H1 (cell line): ENCODE measurements at regions not wholly inside any gene's neighbourhood (a gene's known extent, or its start where the extent isn't known, plus 50 kb on each side); places are given as distances from the start of the nearest gene placed in this dataset.
"Not testable (repeated sequence)": the region's sequence is repeated elsewhere in the genome, so short reads cannot be mapped to it uniquely, and the experiment has no call there.

ENCODE experiments used
- CTCF ChIA-PET: fragments of 300-600 bp; sonication (Branson Sonifier 250); formaldehyde crosslinking; loops from one replicate; lab custom pipeline; 2021; ENCODE audit not compliant: partially characterized antibody; lab: Charles Lee
- POLR2A ChIA-PET: fragments of 300-600 bp; sonication (Branson Sonifier 250); formaldehyde crosslinking; loops from one replicate; lab custom pipeline; 2021; ENCODE audit warnings: inconsistent platforms; ENCODE audit not compliant: partially characterized antibody; lab: Charles Lee
- DNase-seq, 2 experiments: peaks; one replicate each; pipeline versions ENCODE4 v3.0.0 to v3.0.0-alpha.2; 2010 to 2022; ENCODE audit warnings: low spot score in 2 of 2, low read depth in 1 of 2, mixed read lengths in 1 of 2
- FAIRE-seq: peaks from 2 replicates; lab custom pipeline; 2011; peaks lifted over from hg19 to GRCh38; lab: Jason Lieb, UNC
- H2AFZ ChIP-seq: 2 replicates; pipeline ENCODE4 v1.8.1; 2012; ENCODE audit warnings: low read length, inconsistent platforms
- H2AK5ac ChIP-seq: 2 replicates; pipeline ENCODE4 v1.6.1; 2013; ENCODE audit warnings: low read depth, low read length
- H2BK120ac ChIP-seq: replicated peaks from 2 replicates; pipeline ENCODE3; 2013; ENCODE audit warnings: low read depth, low read length, inconsistent platforms
- H2BK12ac ChIP-seq: 2 replicates; pipeline ENCODE4 v1.6.1; 2013; ENCODE audit warnings: low read depth, low read length
- H2BK15ac ChIP-seq: 2 replicates; pipeline ENCODE4 v1.6.1; 2013; ENCODE audit warnings: low read length
- H2BK20ac ChIP-seq: 2 replicates; pipeline ENCODE4 v1.6.1; 2013; ENCODE audit warnings: low read length
- H2BK5ac ChIP-seq: 2 replicates; pipeline ENCODE4 v1.6.1; 2013; ENCODE audit warnings: low read depth, low read length
- H3K14ac ChIP-seq: 2 replicates; pipeline ENCODE4 v1.6.1; 2013; ENCODE audit warnings: inconsistent platforms; ENCODE audit not compliant: insufficient read length
- H3K18ac ChIP-seq: 2 replicates; pipeline ENCODE4 v1.6.1; 2013; ENCODE audit warnings: low read length; ENCODE audit errors: extremely low read depth
- H3K23ac ChIP-seq: 2 replicates; pipeline ENCODE4 v1.6.1; 2013; ENCODE audit warnings: inconsistent platforms; ENCODE audit not compliant: insufficient read length
- H3K23me2 ChIP-seq: 2 replicates; pipeline ENCODE4 v1.6.1; 2013; ENCODE audit warnings: low read depth, low read length
- H3K27ac ChIP-seq: 2 replicates; pipeline ENCODE4 v1.6.1; 2011; ENCODE audit warnings: low read depth, low read length, inconsistent platforms
- H3K27me3 ChIP-seq, 4 experiments: replicated peaks in 1 of 4; 1 replicate in 1 of 4; 2 replicates in 3 of 4; pipeline versions ENCODE4 v1.6.1 to v1.8.1; 2011 to 2013; ENCODE audit warnings: low read length in 3 of 4, mild to moderate bottlenecking in 3 of 4, inconsistent platforms in 2 of 4, mixed read lengths in 2 of 4, moderate library complexity in 1 of 4; ENCODE audit not compliant: control insufficient read depth in 3 of 4, insufficient read depth in 3 of 4; ENCODE audit errors: extremely low read depth in 1 of 4
- H3K36me3 ChIP-seq, 4 experiments: 2 replicates each; pipeline versions ENCODE4 v1.6.1 to v1.8.1; 2011 to 2013; ENCODE audit warnings: mild to moderate bottlenecking in 4 of 4, low read length in 3 of 4, moderate library complexity in 2 of 4, control low read depth in 1 of 4, inconsistent platforms in 1 of 4; ENCODE audit not compliant: insufficient read depth in 4 of 4, control insufficient read depth in 2 of 4
- H3K4ac ChIP-seq: replicated peaks from 2 replicates; pipeline ENCODE3; 2013; ENCODE audit warnings: low read length, low read depth, mixed read lengths, inconsistent platforms; ENCODE audit not compliant: insufficient read length
- H3K4me1 ChIP-seq, 4 experiments: replicated peaks in 1 of 4; 1 replicate in 1 of 4; 2 replicates in 3 of 4; pipeline versions ENCODE4 v1.6.1 to v1.8.1; 2011 to 2013; ENCODE audit warnings: low read length in 3 of 4, inconsistent platforms in 2 of 4, mixed read lengths in 1 of 4; ENCODE audit not compliant: insufficient read depth in 4 of 4, control insufficient read depth in 3 of 4
- H3K4me2 ChIP-seq, 2 experiments: 2 replicates each; pipeline versions ENCODE4 v1.6.1 to v1.8.1; 2011 to 2013; ENCODE audit warnings: low read depth in 2 of 2, low read length in 2 of 2, control low read depth in 1 of 2, inconsistent platforms in 1 of 2, mild to moderate bottlenecking in 1 of 2; ENCODE audit not compliant: insufficient read depth in 1 of 2
- H3K4me3 ChIP-seq, 4 experiments: fragments of 200-600, 300-600 bp in 1 of 4; sonication (generic), shearing (Covaris generic), sonication (Bioruptor Twin) in 1 of 4; 2 replicates each; pipeline versions ENCODE4 v1.5.1 to v1.8.1; 2011 to 2016; ENCODE audit warnings: low read length in 4 of 4, low read depth in 3 of 4, control low read depth in 2 of 4, inconsistent platforms in 2 of 4, mild to moderate bottlenecking in 2 of 4, mixed read lengths in 1 of 4, moderate library complexity in 1 of 4; ENCODE audit not compliant: insufficient read depth in 2 of 4; ENCODE audit errors: extremely low read depth in 1 of 4
- H3K56ac ChIP-seq: replicated peaks from 2 replicates; pipeline ENCODE3; 2013; ENCODE audit warnings: low read depth, mild to moderate bottlenecking, mixed read lengths, low read length, inconsistent platforms; ENCODE audit not compliant: insufficient read length
- H3K79me1 ChIP-seq: 2 replicates; pipeline ENCODE4 v1.6.1; 2013; ENCODE audit warnings: low read depth, low read length, control low read depth
- H3K79me2 ChIP-seq, 2 experiments: 2 replicates each; pipeline versions ENCODE4 v1.6.1 to v1.8.1; 2012 to 2013; ENCODE audit warnings: low read length in 2 of 2, mild to moderate bottlenecking in 2 of 2, inconsistent platforms in 1 of 2; ENCODE audit not compliant: insufficient read depth in 2 of 2, control insufficient read depth in 1 of 2
- H3K9ac ChIP-seq, 4 experiments: replicated peaks in 1 of 4; 1 replicate in 1 of 4; 2 replicates in 3 of 4; pipeline versions ENCODE4 v1.6.1 to v1.8.1; 2011 to 2013; ENCODE audit warnings: low read depth in 3 of 4, low read length in 3 of 4, control low read depth in 2 of 4, mild to moderate bottlenecking in 2 of 4, moderate library complexity in 2 of 4, inconsistent platforms in 1 of 4; ENCODE audit errors: extremely low read depth in 1 of 4
- H3K9me3 ChIP-seq, 2 experiments: 2 replicates each; pipeline versions ENCODE4 v1.6.1 to v1.8.1; 2012 to 2013; ENCODE audit warnings: mild to moderate bottlenecking in 2 of 2, moderate library complexity in 2 of 2, control low read depth in 1 of 2, inconsistent platforms in 1 of 2, low read depth in 1 of 2, low read length in 1 of 2, mixed read lengths in 1 of 2; ENCODE audit not compliant: insufficient read depth in 2 of 2
- H4K20me1 ChIP-seq, 2 experiments: replicated peaks in 1 of 2; 2 replicates each; pipeline versions ENCODE3 to v1.8.1; 2011 to 2013; ENCODE audit warnings: inconsistent platforms in 2 of 2, low read length in 2 of 2, mild to moderate bottlenecking in 1 of 2; ENCODE audit not compliant: insufficient read depth in 2 of 2, control insufficient read depth in 1 of 2
- H4K5ac ChIP-seq: 2 replicates; pipeline ENCODE4 v1.6.1; 2013; ENCODE audit warnings: low read length, low read depth, mixed read lengths, inconsistent platforms; ENCODE audit not compliant: insufficient read length
- H4K8ac ChIP-seq: 2 replicates; pipeline ENCODE4 v1.8.0; 2013; ENCODE audit warnings: mild to moderate bottlenecking, moderate library complexity, low read length, inconsistent platforms; ENCODE audit not compliant: insufficient read depth; ENCODE audit errors: extremely low read depth
- H4K91ac ChIP-seq: replicated peaks from 2 replicates; pipeline ENCODE3; 2013; ENCODE audit warnings: low read length, mixed read lengths, inconsistent platforms; ENCODE audit not compliant: insufficient read length
- WGBS, 2 experiments: shearing (Covaris generic) in 1 of 2; methylation state at CpG; one replicate each; pipeline versions ENCODE4 v1.1.6 to v1.1.7; 2013 to 2015; ENCODE audit warnings: low lambda C conversion rate in 2 of 2, mixed read lengths in 2 of 2, inconsistent platforms in 1 of 2, low coverage in 1 of 2, missing lambda C conversion rate in 1 of 2; ENCODE audit not compliant: insufficient replicate concordance in 2 of 2, insufficient coverage in 1 of 2, insufficient read length in 1 of 2; ENCODE audit errors: extremely low coverage in 1 of 2, missing lambda C conversion rate in 1 of 2; 5-methylcytosine and 5-hydroxymethylcytosine counted together

- H3K36me3 ChIP-seq, H3K79me2 ChIP-seq, H2AFZ ChIP-seq, H3K4me2 ChIP-seq, H3K4ac ChIP-seq, H3K27me3 ChIP-seq, H4K5ac ChIP-seq, H3K56ac ChIP-seq, H4K8ac ChIP-seq, H3K4me1 ChIP-seq, H2BK20ac ChIP-seq, H4K91ac ChIP-seq, H2AK5ac ChIP-seq, H2BK12ac ChIP-seq, H3K18ac ChIP-seq, DNase-seq, H3K23me2 ChIP-seq, H3K14ac ChIP-seq, FAIRE-seq, CTCF ChIA-PET, H2BK5ac ChIP-seq, H3K79me1 ChIP-seq, H3K27ac ChIP-seq, H3K23ac ChIP-seq, H3K9me3 ChIP-seq, H2BK15ac ChIP-seq, POLR2A ChIA-PET, H3K4me3 ChIP-seq, H4K20me1 ChIP-seq, H3K9ac ChIP-seq, H2BK120ac ChIP-seq: not testable (repeated sequence)
- WGBS, 2 experiments, result 76% methylated on average over 4 of the region's 4 CpGs; no CpG with 5 or more reads in 1 of the 2 experiments
Measured at GRCh38 chr2:90039093-90039492, 1347.6 kb downstream of the RPIA start.

GRCh38 chr2:90047776-90048175 is 1356.3 kb downstream of the RPIA start:
- H4K8ac ChIP-seq, H3K27ac ChIP-seq, H3K79me2 ChIP-seq, H3K4me1 ChIP-seq, H3K79me1 ChIP-seq, H2BK5ac ChIP-seq, DNase-seq, H3K18ac ChIP-seq, H2BK120ac ChIP-seq, H2AK5ac ChIP-seq, H4K91ac ChIP-seq, POLR2A ChIA-PET, H2AFZ ChIP-seq, H3K36me3 ChIP-seq, H2BK12ac ChIP-seq, H3K4me3 ChIP-seq, H3K4me2 ChIP-seq, H2BK20ac ChIP-seq, H3K23me2 ChIP-seq, FAIRE-seq, H3K27me3 ChIP-seq, H3K56ac ChIP-seq, H3K4ac ChIP-seq, H2BK15ac ChIP-seq, H4K5ac ChIP-seq, H3K23ac ChIP-seq, H3K14ac ChIP-seq, H3K9ac ChIP-seq, H4K20me1 ChIP-seq, H3K9me3 ChIP-seq, CTCF ChIA-PET: not testable (repeated sequence)
- WGBS, 2 experiments, result 38% methylated on average over 1 of the region's 1 CpG; no CpG with 5 or more reads in 1 of the 2 experiments
